Panc1 (cell line): ENCODE measurements at regions not wholly inside any gene's neighbourhood (a gene's known extent, or its start where the extent isn't known, plus 50 kb on each side); places are given as distances from the start of the nearest gene placed in this dataset.

Source experiments
- ATAC-seq: fragments of 200-7000 bp; cut with Tn5 transposase; 2 replicates; pipeline ENCODE4 v1.9.1; 2020; ENCODE audit warnings: mild to moderate bottlenecking, moderate library complexity
- BruUV-seq: library from RNA; stranded (reverse); fragments of 400-500 nt; replicated peaks from 2 replicates; lab custom pipeline; 2021; lab: Mats Ljungman, UMichigan
- CTCF ChIA-PET: fragments of 300-600 bp; sonication (Branson Sonifier 250); formaldehyde crosslinking; loops from one replicate; lab custom pipeline; 2022; ENCODE audit warnings: antibody characterized with exemption; lab: Charles Lee
- POLR2A ChIA-PET: fragments of 300-600 bp; sonication (Branson Sonifier 250); formaldehyde crosslinking; loops from one replicate; lab custom pipeline; 2022; ENCODE audit warnings: antibody characterized with exemption; lab: Charles Lee
- DNase-seq: peaks from one replicate; pipeline ENCODE4 v3.0.0-alpha.2; 2010; ENCODE audit warnings: low read depth, low spot score
- H3K27ac ChIP-seq: 2 replicates; pipeline ENCODE4 v1.5.1; 2011; ENCODE audit warnings: mild to moderate bottlenecking, low read length, inconsistent platforms
- H3K27me3 ChIP-seq: fragments of 200-500 bp; sonication (Bioruptor generic); 2 replicates; pipeline ENCODE4 v1.6.0; 2014; ENCODE audit warnings: low read length, inconsistent platforms; ENCODE audit not compliant: control insufficient read depth, insufficient read depth
- H3K36me3 ChIP-seq: fragments of 200-500 bp; sonication (Bioruptor generic); 2 replicates; pipeline ENCODE4 v1.5.1; 2014; ENCODE audit warnings: inconsistent platforms, mild to moderate bottlenecking, low read length, moderate library complexity; ENCODE audit not compliant: control insufficient read depth, insufficient read depth
- H3K4me1 ChIP-seq: 2 replicates; pipeline ENCODE4 v1.5.1; 2011; ENCODE audit warnings: inconsistent platforms, mild to moderate bottlenecking, low read length, moderate library complexity; ENCODE audit not compliant: control insufficient read depth, insufficient read depth
- H3K4me3 ChIP-seq, 2 experiments: 2 replicates each; pipeline ENCODE4 v1.5.1; 2011 to 2012; ENCODE audit warnings: low read depth in 2 of 2, low read length in 2 of 2, mild to moderate bottlenecking in 2 of 2, inconsistent platforms in 1 of 2, moderate library complexity in 1 of 2
- H3K9me3 ChIP-seq: fragments of 200-500 bp; sonication (Bioruptor generic); 2 replicates; pipeline ENCODE4 v1.5.1; 2014; ENCODE audit warnings: low read depth, mild to moderate bottlenecking, inconsistent platforms, low read length, moderate library complexity; ENCODE audit not compliant: control insufficient read depth, insufficient read depth
- POLR2AphosphoS5 ChIP-seq: IDR thresholded peaks from 2 replicates; pipeline ENCODE4 v1.6.1; 2012; ENCODE audit warnings: mild to moderate bottlenecking, low read depth, low read length, moderate library complexity
- SIN3A ChIP-seq: IDR thresholded peaks from 2 replicates; pipeline ENCODE4 v1.6.1; 2012; ENCODE audit warnings: low read depth, mild to moderate bottlenecking, low read length, moderate library complexity, borderline replicate concordance; ENCODE audit not compliant: insufficient read depth
- TCF7L2 ChIP-seq: IDR thresholded peaks from 2 replicates; pipeline ENCODE4 v1.6.1; 2011; ENCODE audit warnings: mild to moderate bottlenecking, low read depth, low read length, inconsistent platforms
- in situ Hi-C: cut with HindIII; loops from 2 replicates; pipeline ENCODE4 v1.10.0; 2016; ENCODE audit warnings: low sequenced_read_pairs, low pct_unique_long_range_greater_than_20kb
- intact Hi-C: fragments of 100-400 bp; cut with micrococcal nuclease; formaldehyde crosslinking; loops from one replicate; pipeline ENCODE4 v1.10.0; 2022; ENCODE audit not compliant: unreplicated experiment
- TF ChIP-seq, protein P1 (sequence below), 2 experiments: IDR thresholded peaks; 2 replicates each; pipeline ENCODE4 v1.6.1; 2011 to 2012; ENCODE audit warnings: low read depth in 2 of 2, control low read depth in 1 of 2, low read length in 1 of 2, mild to moderate bottlenecking in 1 of 2, moderate library complexity in 1 of 2; ENCODE audit not compliant: insufficient read depth in 1 of 2
- TF ChIP-seq, protein P2 (sequence below): fragments of 450-650 bp; IDR thresholded peaks from 2 replicates; pipeline ENCODE4 v1.5.1; 2017; ENCODE audit warnings: mild to moderate bottlenecking

DNA sequence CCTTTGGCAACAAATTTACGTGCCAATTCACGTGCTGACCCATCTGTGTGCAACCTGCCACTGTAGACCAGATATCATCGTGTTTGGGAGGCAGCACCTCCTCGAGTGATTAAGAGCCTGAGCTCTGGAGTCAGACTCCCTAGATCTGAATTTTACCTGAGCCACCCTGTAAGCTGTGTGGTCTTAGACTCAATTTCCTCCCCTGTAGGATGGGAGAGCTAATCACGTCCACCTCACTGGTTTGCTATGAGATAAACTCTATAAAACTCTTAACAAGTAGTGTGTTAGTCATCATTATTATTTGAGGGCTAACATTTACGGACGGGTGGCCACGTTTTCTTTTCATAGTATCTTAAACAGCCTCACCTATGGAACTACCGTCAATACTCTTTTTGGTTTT lies 220.0 kb upstream of the ADAMTSL1 start:
- Histone ChIP-seq H3K4me3 (no peak overlapping the region), H3K36me3 (no peaks in the 10 kb centered on the region), H3K9me3 (no peaks in the 10 kb centered on the region), H3K27me3 (no peaks in the 10 kb centered on the region), H3K4me1 (no peaks in the 10 kb centered on the region), H3K27ac (no peak overlapping the region)
- TF ChIP-seq TCF7L2, result no peak
- in situ Hi-C loops, result no loop called here
- intact Hi-C loops, result no loop called here
- no peak for DNase-seq
- CTCF ChIA-PET, result no interaction called here
- BruUV-seq, result no TSS peak
- POLR2A ChIA-PET, result no interaction called here
- ATAC-seq, result no peak

DNA sequence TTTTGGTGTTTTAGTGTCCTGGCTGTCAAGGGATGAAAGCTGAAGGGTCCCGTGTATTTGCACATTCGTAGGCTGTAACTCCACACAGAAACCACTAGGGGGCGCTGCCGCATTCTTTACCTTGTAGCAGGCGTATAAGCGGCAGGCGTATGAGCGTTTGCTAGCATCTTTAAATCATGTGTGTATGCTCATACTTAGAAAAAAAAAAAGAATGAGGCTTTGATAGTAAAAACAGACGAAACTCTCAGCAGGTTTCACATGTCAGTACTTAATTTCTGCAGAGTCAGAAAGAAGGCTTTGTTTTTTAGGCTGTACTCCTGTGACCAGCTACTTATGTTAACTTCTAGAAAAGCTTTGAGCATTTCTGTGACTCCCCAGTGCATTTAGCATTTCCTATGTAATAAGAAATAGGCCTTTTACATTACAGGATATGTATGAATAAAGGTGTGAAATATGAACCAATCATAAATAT lies 218.8 kb upstream of the ADAMTSL1 start:
- no peak for ATAC-seq
- no peak for DNase-seq
- no peaks in the 10 kb centered on the region for H3K9me3 ChIP-seq
- in situ Hi-C loops, result no loop called here
- H3K27ac ChIP-seq, result no peak overlapping the region
- H3K36me3 ChIP-seq, result no peaks in the 10 kb centered on the region
- POLR2A ChIA-PET, result no interaction called here
- no TSS peak for BruUV-seq
- CTCF ChIA-PET, result interaction anchor here (0.6 kb wide), 1 partner anchor 1210 kb away, joined by 3 read pairs; no protein-coding TSS in a partner anchor
- intact Hi-C loops, result loop anchor here (5.0 kb wide), 1 partner anchor 187 kb away; no protein-coding TSS in a partner anchor
- no peak for TF ChIP-seq POLR2AphosphoS5
- TF ChIP-seq, protein P1, sequence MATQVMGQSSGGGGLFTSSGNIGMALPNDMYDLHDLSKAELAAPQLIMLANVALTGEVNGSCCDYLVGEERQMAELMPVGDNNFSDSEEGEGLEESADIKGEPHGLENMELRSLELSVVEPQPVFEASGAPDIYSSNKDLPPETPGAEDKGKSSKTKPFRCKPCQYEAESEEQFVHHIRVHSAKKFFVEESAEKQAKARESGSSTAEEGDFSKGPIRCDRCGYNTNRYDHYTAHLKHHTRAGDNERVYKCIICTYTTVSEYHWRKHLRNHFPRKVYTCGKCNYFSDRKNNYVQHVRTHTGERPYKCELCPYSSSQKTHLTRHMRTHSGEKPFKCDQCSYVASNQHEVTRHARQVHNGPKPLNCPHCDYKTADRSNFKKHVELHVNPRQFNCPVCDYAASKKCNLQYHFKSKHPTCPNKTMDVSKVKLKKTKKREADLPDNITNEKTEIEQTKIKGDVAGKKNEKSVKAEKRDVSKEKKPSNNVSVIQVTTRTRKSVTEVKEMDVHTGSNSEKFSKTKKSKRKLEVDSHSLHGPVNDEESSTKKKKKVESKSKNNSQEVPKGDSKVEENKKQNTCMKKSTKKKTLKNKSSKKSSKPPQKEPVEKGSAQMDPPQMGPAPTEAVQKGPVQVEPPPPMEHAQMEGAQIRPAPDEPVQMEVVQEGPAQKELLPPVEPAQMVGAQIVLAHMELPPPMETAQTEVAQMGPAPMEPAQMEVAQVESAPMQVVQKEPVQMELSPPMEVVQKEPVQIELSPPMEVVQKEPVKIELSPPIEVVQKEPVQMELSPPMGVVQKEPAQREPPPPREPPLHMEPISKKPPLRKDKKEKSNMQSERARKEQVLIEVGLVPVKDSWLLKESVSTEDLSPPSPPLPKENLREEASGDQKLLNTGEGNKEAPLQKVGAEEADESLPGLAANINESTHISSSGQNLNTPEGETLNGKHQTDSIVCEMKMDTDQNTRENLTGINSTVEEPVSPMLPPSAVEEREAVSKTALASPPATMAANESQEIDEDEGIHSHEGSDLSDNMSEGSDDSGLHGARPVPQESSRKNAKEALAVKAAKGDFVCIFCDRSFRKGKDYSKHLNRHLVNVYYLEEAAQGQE (IDR thresholded peaks at IDR 0.05; ENCODE audit: insufficient read depth in 1 of 2, low read depth in 2 of 2, low read length in 1 of 2), result no peak
- no peak for TF ChIP-seq SIN3A
- TF ChIP-seq, protein P2, sequence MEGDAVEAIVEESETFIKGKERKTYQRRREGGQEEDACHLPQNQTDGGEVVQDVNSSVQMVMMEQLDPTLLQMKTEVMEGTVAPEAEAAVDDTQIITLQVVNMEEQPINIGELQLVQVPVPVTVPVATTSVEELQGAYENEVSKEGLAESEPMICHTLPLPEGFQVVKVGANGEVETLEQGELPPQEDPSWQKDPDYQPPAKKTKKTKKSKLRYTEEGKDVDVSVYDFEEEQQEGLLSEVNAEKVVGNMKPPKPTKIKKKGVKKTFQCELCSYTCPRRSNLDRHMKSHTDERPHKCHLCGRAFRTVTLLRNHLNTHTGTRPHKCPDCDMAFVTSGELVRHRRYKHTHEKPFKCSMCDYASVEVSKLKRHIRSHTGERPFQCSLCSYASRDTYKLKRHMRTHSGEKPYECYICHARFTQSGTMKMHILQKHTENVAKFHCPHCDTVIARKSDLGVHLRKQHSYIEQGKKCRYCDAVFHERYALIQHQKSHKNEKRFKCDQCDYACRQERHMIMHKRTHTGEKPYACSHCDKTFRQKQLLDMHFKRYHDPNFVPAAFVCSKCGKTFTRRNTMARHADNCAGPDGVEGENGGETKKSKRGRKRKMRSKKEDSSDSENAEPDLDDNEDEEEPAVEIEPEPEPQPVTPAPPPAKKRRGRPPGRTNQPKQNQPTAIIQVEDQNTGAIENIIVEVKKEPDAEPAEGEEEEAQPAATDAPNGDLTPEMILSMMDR, result peak; percentile 71
- no peak for TF ChIP-seq TCF7L2
- no peak overlapping the region for H3K4me3 ChIP-seq
- no peaks in the 10 kb centered on the region for H3K27me3 ChIP-seq
- H3K4me1 ChIP-seq, result no peaks in the 10 kb centered on the region

DNA sequence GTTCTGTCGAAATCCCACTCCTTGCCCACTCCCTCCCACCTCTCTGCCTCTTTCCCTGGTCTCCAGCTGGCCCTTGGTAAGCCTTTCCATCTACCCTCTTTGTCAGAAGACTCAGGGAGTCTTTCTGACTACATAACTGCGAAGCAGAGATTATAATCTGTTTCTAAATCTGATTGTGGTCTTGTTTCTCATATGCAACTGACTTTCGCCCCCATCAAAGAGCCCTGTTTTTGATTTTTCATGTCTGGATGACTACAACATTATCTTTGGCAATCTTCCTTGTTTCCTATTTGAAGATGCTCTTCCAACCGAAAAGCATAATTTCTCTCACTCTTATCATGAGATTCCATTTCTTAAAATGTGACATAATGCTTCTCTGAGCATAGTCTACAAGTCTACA lies 218.2 kb upstream of the ADAMTSL1 start:
- intact Hi-C loops, result loop anchor here (5.0 kb wide), 1 partner anchor 187 kb away; no protein-coding TSS in a partner anchor
- ATAC-seq, result no peak
- no TSS peak for BruUV-seq
- H3K27me3 ChIP-seq, result no peaks in the 10 kb centered on the region
- no peak for DNase-seq
- H3K36me3 ChIP-seq, result no peaks in the 10 kb centered on the region
- in situ Hi-C loops, result no loop called here
- TF ChIP-seq, protein P1 (IDR thresholded peaks at IDR 0.05; ENCODE audit: insufficient read depth in 1 of 2, low read depth in 2 of 2, low read length in 1 of 2), result no peak
- TF ChIP-seq POLR2AphosphoS5 (no peak), SIN3A (no peak), TCF7L2 (no peak)
- TF ChIP-seq, protein P2, result no peak
- CTCF ChIA-PET, result no interaction called here
- H3K27ac ChIP-seq, result no peak overlapping the region
- no peaks in the 10 kb centered on the region for H3K9me3 ChIP-seq
- H3K4me3 ChIP-seq, result no peak overlapping the region
- H3K4me1 ChIP-seq, result no peaks in the 10 kb centered on the region
- POLR2A ChIA-PET, result no interaction called here
